HCT116 (cell line): ENCODE measurements at regions not wholly inside any gene's neighbourhood (a gene's known extent, or its start where the extent isn't known, plus 50 kb on each side); places are given as distances from the start of the nearest gene placed in this dataset.
"Not testable (repeated sequence)": the region's sequence is repeated elsewhere in the genome, so short reads cannot be mapped to it uniquely, and the experiment has no call there.

Experiments used
- ATAC-seq: fragments of 200-7000 bp; cut with Tn5 transposase; 2 replicates; pipeline ENCODE4 v1.9.1; 2020; ENCODE audit warnings: mild to moderate bottlenecking, moderate library complexity
- BruUV-seq: library from RNA; stranded (reverse); fragments of 400-500 nt; replicated peaks from 2 replicates; lab custom pipeline; 2021; lab: Mats Ljungman, UMichigan
- CTCF ChIA-PET: fragments of 300-600 bp; sonication (Branson Sonifier 250); formaldehyde crosslinking; loops from one replicate; lab custom pipeline; 2021; ENCODE audit warnings: antibody characterized with exemption; lab: Charles Lee
- POLR2A ChIA-PET: fragments of 300-600, 350-600 bp; sonication (Branson Sonifier 250); formaldehyde crosslinking; loops from one replicate; lab custom pipeline; 2021; ENCODE audit warnings: antibody characterized with exemption; lab: Charles Lee
- RAD21 ChIA-PET, 2 experiments: fragments of 300-600 bp; sonication (Branson Sonifier 250); formaldehyde crosslinking; loops; one replicate each; lab custom pipeline; 2023; ENCODE audit warnings: low total read pairs in 2 of 2; ENCODE audit not compliant: uncharacterized antibody in 2 of 2, unreplicated experiment in 2 of 2, low non-redundant PET in 1 of 2; lab: Charles Lee
- DNase-seq: peaks from one replicate; pipeline ENCODE4 v3.0.0-alpha.2; 2010; ENCODE audit warnings: low read depth, low spot score
- H2AFZ ChIP-seq: fragments of 200-600 bp; shearing (Covaris generic), sonication (generic); 2 replicates; pipeline ENCODE4 v1.6.1; 2017; ENCODE audit warnings: low read depth, mixed run types, mixed read lengths, antibody characterized with exemption, low read length; ENCODE audit not compliant: poor library complexity, severe bottlenecking
- H3K27ac ChIP-seq: 2 replicates; pipeline ENCODE4 v1.5.1; 2012; ENCODE audit warnings: low read depth, low read length
- H3K27me3 ChIP-seq: fragments of 200-600 bp; sonication (generic); 2 replicates; pipeline ENCODE4 v1.6.1; 2016; ENCODE audit warnings: mixed run types, low read length, mixed read lengths; ENCODE audit not compliant: insufficient read depth
- H3K36me3 ChIP-seq, 2 experiments: fragments of 200-500 bp in 1 of 2; fragments of 200-600 bp in 1 of 2; sonication (Bioruptor generic) in 1 of 2; sonication (generic) in 1 of 2; 2 replicates each; pipeline versions ENCODE4 v1.5.1 to v1.6.1; 2014 to 2016; ENCODE audit warnings: low read length in 2 of 2, inconsistent platforms in 1 of 2, mixed read lengths in 1 of 2, mixed run types in 1 of 2; ENCODE audit not compliant: insufficient read depth in 2 of 2, control insufficient read depth in 1 of 2
- H3K4me1 ChIP-seq, 2 experiments: fragments of 200-600 bp in 1 of 2; sonication (generic) in 1 of 2; 2 replicates each; pipeline versions ENCODE4 v1.5.1 to v1.6.1; 2012 to 2017; ENCODE audit warnings: low read length in 2 of 2, inconsistent platforms in 1 of 2, mild to moderate bottlenecking in 1 of 2, mixed read lengths in 1 of 2, mixed run types in 1 of 2, moderate library complexity in 1 of 2; ENCODE audit not compliant: insufficient read depth in 2 of 2, control insufficient read depth in 1 of 2
- H3K4me2 ChIP-seq: fragments of 200-600 bp; sonication (generic); 2 replicates; pipeline ENCODE4 v1.6.1; 2017; ENCODE audit warnings: mixed run types, low read length, mixed read lengths
- H3K4me3 ChIP-seq, 2 experiments: fragments of 200-600 bp in 1 of 2; sonication (generic) in 1 of 2; replicated peaks in 1 of 2; 2 replicates each; pipeline ENCODE4 v1.5.1; 2011 to 2016; ENCODE audit warnings: low read length in 2 of 2, control low read depth in 1 of 2, low read depth in 1 of 2, mild to moderate bottlenecking in 1 of 2, mixed read lengths in 1 of 2, mixed run types in 1 of 2
- H3K79me2 ChIP-seq: fragments of 200-600 bp; sonication (generic); 2 replicates; pipeline ENCODE4 v1.6.1; 2017; ENCODE audit warnings: mild to moderate bottlenecking, mixed run types, low read length, moderate library complexity, mixed read lengths; ENCODE audit not compliant: insufficient read depth
- H3K9ac ChIP-seq: fragments of 200-600 bp; sonication (generic); 2 replicates; pipeline ENCODE4 v1.6.1; 2016; ENCODE audit warnings: low read length, mixed read lengths
- H3K9me2 ChIP-seq: fragments of 200-600 bp; sonication (generic), shearing (Covaris generic); 2 replicates; pipeline ENCODE4 v1.6.1; 2017; ENCODE audit warnings: mixed run types, mild to moderate bottlenecking, moderate library complexity; ENCODE audit not compliant: insufficient read depth
- H3K9me3 ChIP-seq, 2 experiments: fragments of 200-500 bp in 1 of 2; fragments of 200-600 bp in 1 of 2; sonication (Bioruptor generic) in 1 of 2; sonication (generic) in 1 of 2; 2 replicates each; pipeline ENCODE4 v1.6.1; 2014 to 2017; ENCODE audit warnings: low read length in 2 of 2, mixed read lengths in 2 of 2, inconsistent platforms in 1 of 2, low read depth in 1 of 2, mild to moderate bottlenecking in 1 of 2, mixed run types in 1 of 2, moderate library complexity in 1 of 2; ENCODE audit not compliant: control insufficient read depth in 1 of 2, insufficient read depth in 1 of 2
- H4K20me1 ChIP-seq: fragments of 200-600 bp; sonication (generic), shearing (Covaris generic); 2 replicates; pipeline ENCODE4 v1.6.1; 2017; ENCODE audit warnings: mixed run types, mild to moderate bottlenecking, moderate library complexity; ENCODE audit not compliant: insufficient read depth
- CBX3 ChIP-seq: IDR thresholded peaks from 2 replicates; pipeline ENCODE4 v1.6.1; 2012; ENCODE audit warnings: low read depth
- EZH2 ChIP-seq: fragments of 200-600 bp; sonication (generic); IDR thresholded peaks from 2 replicates; pipeline ENCODE4 v1.6.1; 2017; ENCODE audit warnings: antibody characterized with exemption, mixed run types
- EZH2phosphoT487 ChIP-seq: fragments of 200-600 bp; IDR thresholded peaks from 2 replicates; pipeline ENCODE4 v1.6.1; 2018; ENCODE audit warnings: antibody characterized with exemption, borderline replicate concordance
- POLR2A ChIP-seq: IDR thresholded peaks from 2 replicates; pipeline ENCODE4 v1.7.0; 2011; ENCODE audit warnings: borderline replicate concordance; ENCODE audit not compliant: insufficient read depth, insufficient read length; ENCODE audit errors: extremely low read depth
- RAD21 ChIP-seq: IDR thresholded peaks from 2 replicates; pipeline ENCODE4 v1.6.1; 2012; ENCODE audit warnings: low read depth, mild to moderate bottlenecking
- SIN3A ChIP-seq: IDR thresholded peaks from 2 replicates; pipeline ENCODE4 v1.6.1; 2012; ENCODE audit warnings: low read depth
- SP1 ChIP-seq: IDR thresholded peaks from 2 replicates; pipeline ENCODE4 v1.6.1; 2012; ENCODE audit warnings: low read depth
- TCF7L2 ChIP-seq: IDR thresholded peaks from 2 replicates; pipeline ENCODE4 v1.7.0; 2011; ENCODE audit warnings: borderline replicate concordance, inconsistent platforms; ENCODE audit not compliant: insufficient read depth, insufficient read length; ENCODE audit errors: extremely low read depth
- YY1 ChIP-seq: IDR thresholded peaks from 2 replicates; pipeline ENCODE4 v1.6.1; 2011; ENCODE audit warnings: low read length, low read depth, moderate library complexity, mild to moderate bottlenecking; ENCODE audit not compliant: insufficient replicate concordance; ENCODE audit errors: extremely low read depth
- intact Hi-C: fragments of 100-400 bp; cut with micrococcal nuclease; formaldehyde crosslinking; loops from 2 replicates; pipeline ENCODE4 v1.10.0; 2022
- TF ChIP-seq, protein P1 (sequence below): IDR thresholded peaks from 2 replicates; pipeline ENCODE4 v1.6.1; 2012
- TF ChIP-seq, protein P2 (sequence below): IDR thresholded peaks from 2 replicates; pipeline ENCODE4 v1.6.1; 2012; ENCODE audit warnings: low read depth
- TF ChIP-seq, protein P3 (sequence below): IDR thresholded peaks from 2 replicates; pipeline ENCODE4 v1.6.1; 2011; ENCODE audit warnings: mild to moderate bottlenecking, low read length, moderate library complexity; ENCODE audit not compliant: insufficient replicate concordance; ENCODE audit errors: extremely low read depth
- TF ChIP-seq, protein P4 (sequence below): IDR thresholded peaks from 2 replicates; pipeline ENCODE4 v1.6.1; 2012

DNA sequence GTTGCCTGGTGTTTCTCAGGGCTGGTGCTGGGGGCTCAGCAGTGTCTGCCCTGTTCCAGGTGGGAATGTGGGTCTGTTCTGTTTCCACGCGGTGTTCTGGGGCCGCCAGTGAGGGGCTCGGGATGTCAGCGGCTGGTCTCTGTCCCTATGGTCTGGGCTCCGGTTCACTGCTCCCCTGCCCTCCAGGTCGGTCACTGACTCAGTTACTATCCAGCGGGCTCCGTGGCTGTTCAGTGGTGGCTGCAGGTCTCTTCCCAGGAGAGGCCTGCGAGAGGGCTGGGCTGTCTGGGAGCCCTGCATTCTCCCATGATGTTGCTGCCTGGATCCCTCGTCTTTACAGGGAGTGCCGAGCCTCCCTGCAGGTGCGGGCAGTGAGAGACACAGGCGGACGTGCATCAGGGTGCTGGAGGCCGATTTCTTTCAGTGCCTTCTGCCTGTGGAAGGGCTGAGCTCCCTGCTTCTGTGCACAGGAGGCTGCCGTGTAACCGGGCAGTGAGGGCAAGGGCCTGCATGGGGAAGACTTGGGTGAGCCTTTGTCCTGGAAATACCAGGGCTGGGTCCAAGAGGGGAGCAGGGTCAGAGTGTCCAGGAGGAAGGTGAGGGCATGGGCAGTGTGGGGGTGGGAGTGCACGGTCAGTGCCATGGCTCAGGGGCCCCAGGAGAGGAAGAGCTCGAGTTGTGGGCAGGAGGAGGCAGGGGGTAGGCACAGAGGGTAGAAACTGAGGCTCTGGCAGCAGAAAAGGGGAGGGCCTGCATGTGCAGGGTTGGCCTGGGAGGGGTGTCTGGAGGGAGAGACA lies 391.0 kb downstream of the TMEM121 start:
- CTCF ChIA-PET, H3K9me3 ChIP-seq, BruUV-seq: not testable (repeated sequence)

DNA sequence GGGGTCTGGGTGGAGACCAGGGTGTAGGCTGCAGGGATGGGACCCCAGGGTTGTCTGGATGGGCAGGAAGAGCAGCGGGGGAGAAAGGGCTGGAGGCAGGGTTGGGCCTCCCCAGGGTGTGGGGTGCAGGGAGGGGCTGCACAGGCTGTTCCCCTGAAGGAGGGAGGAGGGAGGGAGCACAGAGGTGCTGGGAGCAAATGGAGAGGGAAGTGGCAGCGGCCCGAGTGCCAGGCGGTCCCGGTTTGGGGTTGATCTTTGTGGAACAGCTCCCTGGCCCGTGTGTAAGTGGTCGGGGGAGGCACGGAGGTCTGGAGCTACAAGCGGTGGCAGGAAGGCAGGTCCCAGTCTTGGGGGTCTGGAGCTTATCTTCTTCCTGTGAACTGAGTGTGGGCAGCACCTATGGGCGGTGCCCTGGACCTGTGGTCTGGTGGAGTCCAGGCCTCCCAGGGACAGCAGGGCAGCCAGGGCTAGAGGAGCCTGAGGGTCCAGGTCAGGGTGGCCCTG lies 391.6 kb downstream of the TMEM121 start:
- no peaks in the 10 kb centered on the region for H3K9me2 ChIP-seq
- TF ChIP-seq EZH2 (no peak), POLR2A (no peak), YY1 (no peak), SIN3A (no peak), EZH2phosphoT487 (no peak), SP1 (no peak), CBX3 (no peak), RAD21 (no peak), TCF7L2 (no peak)
- TF ChIP-seq, protein P1, sequence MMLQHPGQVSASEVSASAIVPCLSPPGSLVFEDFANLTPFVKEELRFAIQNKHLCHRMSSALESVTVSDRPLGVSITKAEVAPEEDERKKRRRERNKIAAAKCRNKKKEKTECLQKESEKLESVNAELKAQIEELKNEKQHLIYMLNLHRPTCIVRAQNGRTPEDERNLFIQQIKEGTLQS = no peak
- TF ChIP-seq, protein P2, sequence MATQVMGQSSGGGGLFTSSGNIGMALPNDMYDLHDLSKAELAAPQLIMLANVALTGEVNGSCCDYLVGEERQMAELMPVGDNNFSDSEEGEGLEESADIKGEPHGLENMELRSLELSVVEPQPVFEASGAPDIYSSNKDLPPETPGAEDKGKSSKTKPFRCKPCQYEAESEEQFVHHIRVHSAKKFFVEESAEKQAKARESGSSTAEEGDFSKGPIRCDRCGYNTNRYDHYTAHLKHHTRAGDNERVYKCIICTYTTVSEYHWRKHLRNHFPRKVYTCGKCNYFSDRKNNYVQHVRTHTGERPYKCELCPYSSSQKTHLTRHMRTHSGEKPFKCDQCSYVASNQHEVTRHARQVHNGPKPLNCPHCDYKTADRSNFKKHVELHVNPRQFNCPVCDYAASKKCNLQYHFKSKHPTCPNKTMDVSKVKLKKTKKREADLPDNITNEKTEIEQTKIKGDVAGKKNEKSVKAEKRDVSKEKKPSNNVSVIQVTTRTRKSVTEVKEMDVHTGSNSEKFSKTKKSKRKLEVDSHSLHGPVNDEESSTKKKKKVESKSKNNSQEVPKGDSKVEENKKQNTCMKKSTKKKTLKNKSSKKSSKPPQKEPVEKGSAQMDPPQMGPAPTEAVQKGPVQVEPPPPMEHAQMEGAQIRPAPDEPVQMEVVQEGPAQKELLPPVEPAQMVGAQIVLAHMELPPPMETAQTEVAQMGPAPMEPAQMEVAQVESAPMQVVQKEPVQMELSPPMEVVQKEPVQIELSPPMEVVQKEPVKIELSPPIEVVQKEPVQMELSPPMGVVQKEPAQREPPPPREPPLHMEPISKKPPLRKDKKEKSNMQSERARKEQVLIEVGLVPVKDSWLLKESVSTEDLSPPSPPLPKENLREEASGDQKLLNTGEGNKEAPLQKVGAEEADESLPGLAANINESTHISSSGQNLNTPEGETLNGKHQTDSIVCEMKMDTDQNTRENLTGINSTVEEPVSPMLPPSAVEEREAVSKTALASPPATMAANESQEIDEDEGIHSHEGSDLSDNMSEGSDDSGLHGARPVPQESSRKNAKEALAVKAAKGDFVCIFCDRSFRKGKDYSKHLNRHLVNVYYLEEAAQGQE = no peak
- TF ChIP-seq, protein P3, sequence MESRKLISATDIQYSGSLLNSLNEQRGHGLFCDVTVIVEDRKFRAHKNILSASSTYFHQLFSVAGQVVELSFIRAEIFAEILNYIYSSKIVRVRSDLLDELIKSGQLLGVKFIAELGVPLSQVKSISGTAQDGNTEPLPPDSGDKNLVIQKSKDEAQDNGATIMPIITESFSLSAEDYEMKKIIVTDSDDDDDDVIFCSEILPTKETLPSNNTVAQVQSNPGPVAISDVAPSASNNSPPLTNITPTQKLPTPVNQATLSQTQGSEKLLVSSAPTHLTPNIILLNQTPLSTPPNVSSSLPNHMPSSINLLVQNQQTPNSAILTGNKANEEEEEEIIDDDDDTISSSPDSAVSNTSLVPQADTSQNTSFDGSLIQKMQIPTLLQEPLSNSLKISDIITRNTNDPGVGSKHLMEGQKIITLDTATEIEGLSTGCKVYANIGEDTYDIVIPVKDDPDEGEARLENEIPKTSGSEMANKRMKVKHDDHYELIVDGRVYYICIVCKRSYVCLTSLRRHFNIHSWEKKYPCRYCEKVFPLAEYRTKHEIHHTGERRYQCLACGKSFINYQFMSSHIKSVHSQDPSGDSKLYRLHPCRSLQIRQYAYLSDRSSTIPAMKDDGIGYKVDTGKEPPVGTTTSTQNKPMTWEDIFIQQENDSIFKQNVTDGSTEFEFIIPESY = no peak
- TF ChIP-seq, protein P4, sequence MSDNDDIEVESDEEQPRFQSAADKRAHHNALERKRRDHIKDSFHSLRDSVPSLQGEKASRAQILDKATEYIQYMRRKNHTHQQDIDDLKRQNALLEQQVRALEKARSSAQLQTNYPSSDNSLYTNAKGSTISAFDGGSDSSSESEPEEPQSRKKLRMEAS = no peak

More for the DNA sequence above, 391.0 kb downstream of the TMEM121 start:
- intact Hi-C loops, DNase-seq, H3K27me3 ChIP-seq, H3K9ac ChIP-seq, H3K27ac ChIP-seq, POLR2A ChIA-PET, H3K4me1 ChIP-seq, H2AFZ ChIP-seq, H4K20me1 ChIP-seq, H3K36me3 ChIP-seq, H3K4me2 ChIP-seq, H3K9me2 ChIP-seq, RAD21 ChIA-PET, H3K79me2 ChIP-seq, H3K4me3 ChIP-seq, ATAC-seq: not testable (repeated sequence)

More for the DNA sequence above, 391.6 kb downstream of the TMEM121 start:
- Histone ChIP-seq H3K36me3 (no peaks in the 10 kb centered on the region), H3K79me2 (no peaks in the 10 kb centered on the region), H3K4me3 (no peak overlapping the region), H3K4me1 (no peaks in the 10 kb centered on the region), H2AFZ (no peak overlapping the region), H3K9me3 (no peaks in the 10 kb centered on the region), H3K27ac (no peak overlapping the region), H4K20me1 (no peaks in the 10 kb centered on the region), H3K9ac (no peak overlapping the region), H3K27me3 (no peaks in the 10 kb centered on the region), H3K4me2 (no peak overlapping the region)
- DNase-seq = no peak
- intact Hi-C loops = no loop called here
- no TSS peak for BruUV-seq
- no peak for ATAC-seq
- RAD21 ChIA-PET = no interaction called here
- CTCF ChIA-PET = no interaction called here
- POLR2A ChIA-PET = no interaction called here
